ENCODE measurements at regions not wholly inside any gene's neighbourhood (a gene's known extent, or its start where the extent isn't known, plus 50 kb on each side); places are given as distances from the start of the nearest gene placed in this dataset.
A peak's percentile ranks its signal among the peaks of the same experiment; 100 is the strongest.
"Not testable (repeated sequence)": the region's sequence is repeated elsewhere in the genome, so short reads cannot be mapped to it uniquely, and the experiment has no call there.

DNA sequence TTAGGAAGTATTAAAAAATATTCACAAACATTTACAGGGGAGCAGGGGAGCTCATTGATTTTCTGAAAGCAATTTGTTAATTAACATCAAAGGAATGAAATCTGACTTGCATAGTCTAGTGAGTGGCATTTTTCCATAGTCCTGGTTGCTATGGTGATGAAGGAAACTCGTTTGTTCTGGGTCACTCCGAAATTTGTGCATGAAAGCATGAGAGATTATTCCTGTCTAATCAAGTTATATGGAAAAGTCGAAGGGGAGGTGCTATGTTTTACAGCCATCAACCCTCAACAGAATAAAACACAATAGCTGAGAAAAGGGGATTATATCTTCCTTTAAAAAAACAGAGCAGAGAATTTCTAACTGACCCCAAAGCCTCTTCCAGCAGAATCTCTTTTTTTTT lies 1495.7 kb upstream of the WWC1 start:
- intact Hi-C loops (cut with micrococcal nuclease) = no loop called here
- POLR2A ChIA-PET = no interaction called here
- Histone ChIP-seq H3K4me1 (ENCODE audit: control insufficient read depth in 2 of 2, insufficient read depth in 2 of 2, low read length in 2 of 2) (no peaks in the 10 kb centered on the region), H3K27me3 (ENCODE audit: control insufficient read depth in 2 of 2, insufficient read depth in 2 of 2, low read length in 2 of 2) (no peaks in the 10 kb centered on the region), H3K4me3 (ENCODE audit: low read length) (no peak overlapping the region), H3K27ac (ENCODE audit: low read depth, low read length) (no peak overlapping the region), H3K9me3 (ENCODE audit: control insufficient read depth in 2 of 3, low read length in 3 of 3) (no peaks in the 10 kb centered on the region), H3K36me3 (ENCODE audit: control insufficient read depth in 2 of 3, insufficient read depth in 3 of 3, low read length in 3 of 3) (no peaks in the 10 kb centered on the region)
- no peak overlapping the region for H3K4me3 Mint-ChIP-seq
- ATAC-seq (no peak), DNase-seq (no peak)
- H3K27me3 Mint-ChIP-seq = no peaks in the 10 kb centered on the region
- no peaks in the 10 kb centered on the region for H3K4me1 Mint-ChIP-seq
- H3K9me3 Mint-ChIP-seq = peaks cover 0 to 14% (median 8%) of the 10 kb centered on the region in 11 donors
- H3K36me3 Mint-ChIP-seq = no peaks in the 10 kb centered on the region
- H3K27ac Mint-ChIP-seq = no peak overlapping the region
- CTCF ChIA-PET = no interaction called here

- H3K9me3 ChIP-seq (ENCODE audit: control insufficient read depth in 2 of 3, low read length in 3 of 3) = no peaks in the 10 kb centered on the region
- no peak overlapping the region for H3K27ac ChIP-seq (ENCODE audit: low read depth, low read length)
- intact Hi-C loops (cut with micrococcal nuclease) = no loop called here
- ATAC-seq (no peak), DNase-seq (no peak)
- Mint-ChIP-seq H3K4me3 (no peak overlapping the region), H3K9me3 (peaks cover 5 to 37% (median 18%) of the 10 kb centered on the region in 11 donors), H3K4me1 (no peaks in the 10 kb centered on the region), H3K27ac (no peak overlapping the region), H3K27me3 (no peaks in the 10 kb centered on the region), H3K36me3 (no peaks in the 10 kb centered on the region)
- H3K4me1 ChIP-seq (ENCODE audit: control insufficient read depth in 2 of 2, insufficient read depth in 2 of 2, low read length in 2 of 2) = no peaks in the 10 kb centered on the region
- ChIA-PET CTCF (no interaction called here), POLR2A (no interaction called here)
- H3K4me3 ChIP-seq (ENCODE audit: low read length) = no peak overlapping the region
- H3K27me3 ChIP-seq (ENCODE audit: control insufficient read depth in 2 of 2, insufficient read depth in 2 of 2, low read length in 2 of 2) = no peaks in the 10 kb centered on the region
- no peaks in the 10 kb centered on the region for H3K36me3 ChIP-seq (ENCODE audit: control insufficient read depth in 2 of 3, insufficient read depth in 3 of 3, low read length in 3 of 3)
Observed at GRCh38 chr5:166803058-166803457, 1488.4 kb upstream of the WWC1 start.

GRCh38 chr5:166804223-166804622 lies 1487.2 kb upstream of the WWC1 start:
- DNase-seq; H3K4me3 ChIP-seq (ENCODE audit: low read length); H3K4me3 Mint-ChIP-seq; H3K4me1 Mint-ChIP-seq; CTCF ChIA-PET; H3K27me3 ChIP-seq (ENCODE audit: control insufficient read depth in 2 of 2, insufficient read depth in 2 of 2, low read length in 2 of 2); H3K27me3 Mint-ChIP-seq; H3K27ac Mint-ChIP-seq; H3K36me3 ChIP-seq (ENCODE audit: control insufficient read depth in 2 of 3, insufficient read depth in 3 of 3, low read length in 3 of 3); H3K4me1 ChIP-seq (ENCODE audit: control insufficient read depth in 2 of 2, insufficient read depth in 2 of 2, low read length in 2 of 2); intact Hi-C loops (cut with micrococcal nuclease); H3K27ac ChIP-seq (ENCODE audit: low read depth, low read length); H3K9me3 ChIP-seq (ENCODE audit: control insufficient read depth in 2 of 3, low read length in 3 of 3); ATAC-seq; POLR2A ChIA-PET; H3K36me3 Mint-ChIP-seq: not testable (repeated sequence)
- peaks cover 5 to 33% (median 16%) of the 10 kb centered on the region in 11 donors for H3K9me3 Mint-ChIP-seq

- H3K4me1 Mint-ChIP-seq; DNase-seq; H3K4me1 ChIP-seq (ENCODE audit: control insufficient read depth in 2 of 2, insufficient read depth in 2 of 2, low read length in 2 of 2); ATAC-seq; H3K27ac ChIP-seq (ENCODE audit: low read depth, low read length); POLR2A ChIA-PET; H3K4me3 Mint-ChIP-seq; H3K36me3 Mint-ChIP-seq; H3K27me3 Mint-ChIP-seq; intact Hi-C loops (cut with micrococcal nuclease); H3K27me3 ChIP-seq (ENCODE audit: control insufficient read depth in 2 of 2, insufficient read depth in 2 of 2, low read length in 2 of 2); H3K4me3 ChIP-seq (ENCODE audit: low read length); H3K9me3 ChIP-seq (ENCODE audit: control insufficient read depth in 2 of 3, low read length in 3 of 3); H3K36me3 ChIP-seq (ENCODE audit: control insufficient read depth in 2 of 3, insufficient read depth in 3 of 3, low read length in 3 of 3); CTCF ChIA-PET: not testable (repeated sequence)
- H3K9me3 Mint-ChIP-seq = peaks cover 5 to 32% (median 16%) of the 10 kb centered on the region in 11 donors
- peak overlapping the region in 1 of 9 donors; percentile 59 for H3K27ac Mint-ChIP-seq
Observed at GRCh38 chr5:166804693-166805092, 1486.8 kb upstream of the WWC1 start.

DNA sequence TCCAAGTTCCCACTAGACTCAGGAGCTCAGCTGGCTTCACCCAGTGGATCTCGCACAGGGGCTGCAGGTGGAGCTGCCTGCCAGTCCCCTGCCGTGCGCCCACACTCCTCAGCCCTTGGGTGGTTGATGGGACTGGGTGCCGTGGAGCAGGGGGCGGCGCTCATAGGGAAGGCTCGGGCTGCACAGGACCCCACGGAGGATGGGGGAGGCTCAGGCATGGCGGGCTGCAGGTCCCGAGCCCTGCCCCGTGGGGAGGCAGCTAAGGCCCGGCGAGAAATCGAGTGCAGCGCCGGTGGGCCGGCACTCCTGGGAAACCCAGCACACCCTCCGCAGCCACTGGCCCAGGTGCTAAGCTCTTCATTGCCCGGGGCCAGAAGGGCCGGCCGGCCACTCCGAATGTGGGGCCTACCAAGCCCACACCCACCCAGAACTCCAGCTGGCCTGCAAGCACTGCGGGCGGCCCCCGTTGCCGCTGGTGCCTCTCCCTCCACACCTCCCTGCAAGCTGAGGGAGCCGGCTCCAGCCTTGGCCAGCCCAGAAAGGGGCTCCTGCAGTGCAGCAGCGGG lies 1481.3 kb upstream of the WWC1 start:
- H3K4me1 Mint-ChIP-seq; H3K4me3 Mint-ChIP-seq; ATAC-seq; POLR2A ChIA-PET; H3K4me3 ChIP-seq (ENCODE audit: low read length); CTCF ChIA-PET; H3K4me1 ChIP-seq (ENCODE audit: control insufficient read depth in 2 of 2, insufficient read depth in 2 of 2, low read length in 2 of 2); H3K27ac ChIP-seq (ENCODE audit: low read depth, low read length); H3K9me3 ChIP-seq (ENCODE audit: control insufficient read depth in 2 of 3, low read length in 3 of 3); H3K27me3 Mint-ChIP-seq; H3K27me3 ChIP-seq (ENCODE audit: control insufficient read depth in 2 of 2, insufficient read depth in 2 of 2, low read length in 2 of 2); H3K36me3 ChIP-seq (ENCODE audit: control insufficient read depth in 2 of 3, insufficient read depth in 3 of 3, low read length in 3 of 3); H3K36me3 Mint-ChIP-seq; DNase-seq; H3K27ac Mint-ChIP-seq; intact Hi-C loops (cut with micrococcal nuclease): not testable (repeated sequence)
- peaks cover 6 to 35% (median 16%) of the 10 kb centered on the region in 11 donors for H3K9me3 Mint-ChIP-seq

DNA sequence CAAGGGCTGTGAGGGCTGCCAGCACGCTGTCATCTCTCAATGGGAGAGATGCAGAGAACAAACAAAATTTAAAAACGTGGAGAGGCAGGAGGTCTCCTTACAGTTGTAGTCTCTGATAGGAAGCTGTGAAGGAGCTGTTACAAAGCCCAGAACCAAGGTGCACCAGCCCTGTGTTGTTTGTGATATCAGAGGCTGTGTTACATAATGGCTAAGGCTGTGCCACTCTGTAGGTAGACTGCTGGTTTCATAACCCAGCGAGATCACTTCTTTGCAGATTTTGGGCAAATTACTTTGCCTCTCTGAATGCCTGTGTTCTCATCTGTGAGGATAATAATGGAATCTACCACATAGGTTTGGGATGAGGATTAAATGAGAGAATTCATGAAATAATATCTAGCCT lies 1480.7 kb upstream of the WWC1 start:
- ChIA-PET CTCF (no interaction called here), POLR2A (no interaction called here)
- no peak for ATAC-seq
- H3K27ac Mint-ChIP-seq = no peak overlapping the region
- intact Hi-C loops (cut with micrococcal nuclease) = no loop called here
- peaks cover 6 to 29% (median 16%) of the 10 kb centered on the region in 11 donors for H3K9me3 Mint-ChIP-seq
- Histone ChIP-seq H3K36me3 (ENCODE audit: control insufficient read depth in 2 of 3, insufficient read depth in 3 of 3, low read length in 3 of 3) (no peaks in the 10 kb centered on the region), H3K9me3 (ENCODE audit: control insufficient read depth in 2 of 3, low read length in 3 of 3) (no peaks in the 10 kb centered on the region), H3K27ac (ENCODE audit: low read depth, low read length) (no peak overlapping the region), H3K4me3 (ENCODE audit: low read length) (no peak overlapping the region), H3K4me1 (ENCODE audit: control insufficient read depth in 2 of 2, insufficient read depth in 2 of 2, low read length in 2 of 2) (no peaks in the 10 kb centered on the region), H3K27me3 (ENCODE audit: control insufficient read depth in 2 of 2, insufficient read depth in 2 of 2, low read length in 2 of 2) (no peaks in the 10 kb centered on the region)
- no peaks in the 10 kb centered on the region for H3K27me3 Mint-ChIP-seq
- H3K4me3 Mint-ChIP-seq = no peak overlapping the region
- no peaks in the 10 kb centered on the region for H3K4me1 Mint-ChIP-seq
- peaks cover 0 to 3% (median 0%) of the 10 kb centered on the region in 5 donors for H3K36me3 Mint-ChIP-seq
- no peak for DNase-seq

DNA sequence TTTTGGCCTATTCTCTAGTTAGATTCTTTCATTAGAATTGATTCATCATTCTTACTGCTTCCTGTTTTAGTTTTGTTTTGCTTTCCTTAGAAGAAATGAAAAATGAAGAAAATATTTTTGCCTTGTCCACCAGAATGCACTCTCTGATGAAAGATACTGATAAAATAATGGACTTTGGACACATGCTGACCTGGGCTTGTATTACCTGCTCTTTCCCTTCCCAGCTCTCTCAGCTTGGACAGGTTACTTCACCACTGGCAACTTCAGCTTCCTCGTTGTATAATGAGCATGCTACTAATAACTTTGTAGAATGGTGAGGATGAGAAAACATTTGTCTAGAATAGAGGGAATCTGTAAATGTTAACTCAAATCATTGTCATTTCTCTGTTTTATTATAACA lies 1468.1 kb upstream of the WWC1 start:
- H3K27me3 Mint-ChIP-seq = no peaks in the 10 kb centered on the region
- Histone ChIP-seq H3K4me1 (ENCODE audit: control insufficient read depth in 2 of 2, insufficient read depth in 2 of 2, low read length in 2 of 2) (no peaks in the 10 kb centered on the region), H3K27ac (ENCODE audit: low read depth, low read length) (no peak overlapping the region), H3K27me3 (ENCODE audit: control insufficient read depth in 2 of 2, insufficient read depth in 2 of 2, low read length in 2 of 2) (no peaks in the 10 kb centered on the region), H3K9me3 (ENCODE audit: control insufficient read depth in 2 of 3, low read length in 3 of 3) (peaks cover 0 to 4% (median 0%) of the 10 kb centered on the region in 3 experiments), H3K36me3 (ENCODE audit: control insufficient read depth in 2 of 3, insufficient read depth in 3 of 3, low read length in 3 of 3) (no peaks in the 10 kb centered on the region), H3K4me3 (ENCODE audit: low read length) (no peak overlapping the region)
- H3K9me3 Mint-ChIP-seq = peaks cover 5 to 33% (median 13%) of the 10 kb centered on the region in 11 donors
- POLR2A ChIA-PET = no interaction called here
- DNase-seq (no peak), ATAC-seq (no peak)
- peaks cover 0 to 6% (median 0%) of the 10 kb centered on the region in 5 donors for H3K36me3 Mint-ChIP-seq
- H3K4me1 Mint-ChIP-seq = no peaks in the 10 kb centered on the region
- no peak overlapping the region for H3K27ac Mint-ChIP-seq
- CTCF ChIA-PET = no interaction called here
- H3K4me3 Mint-ChIP-seq = no peak overlapping the region
- intact Hi-C loops (cut with micrococcal nuclease) = no loop called here

Data from naive thymus-derived CD4-positive, alpha-beta T cell (primary cell).